WTC11 (cell line): ENCODE measurements at regions not wholly inside any gene's neighbourhood (a gene's known extent, or its start where the extent isn't known, plus 50 kb on each side); places are given as distances from the start of the nearest gene placed in this dataset.

ENCODE experiments used
- ATAC-seq: fragments of 200-7000 bp; cut with Tn5 transposase; 2 replicates; pipeline ENCODE4 v1.10.0; 2021; ENCODE audit warnings: mild to moderate bottlenecking, moderate library complexity
- CTCF ChIA-PET: fragments of 300-600 bp; sonication (Branson Sonifier 250); formaldehyde crosslinking; loops from one replicate; lab custom pipeline; 2021; ENCODE audit warnings: antibody characterized with exemption; lab: Charles Lee
- POLR2A ChIA-PET: fragments of 350-600 bp; sonication (Branson Sonifier 250); formaldehyde crosslinking; loops from one replicate; lab custom pipeline; 2021; ENCODE audit warnings: antibody characterized with exemption; lab: Charles Lee
- DNase-seq: peaks from one replicate; pipeline ENCODE4 v3.0.0; 2021; ENCODE audit warnings: low spot score
- H3K27ac Mint-ChIP-seq: 2 replicates; pipeline ENCODE4 v1.8.0; 2021; ENCODE audit warnings: mixed read lengths
- H3K27me3 Mint-ChIP-seq: 2 replicates; pipeline ENCODE4 v1.8.0; 2021; ENCODE audit warnings: low read depth, mild to moderate bottlenecking, moderate library complexity, mixed read lengths
- H3K36me3 Mint-ChIP-seq: 2 replicates; pipeline ENCODE4 v1.8.0; 2021; ENCODE audit warnings: mixed read lengths
- H3K4me1 Mint-ChIP-seq: 2 replicates; pipeline ENCODE4 v1.8.0; 2022; ENCODE audit warnings: mixed read lengths
- H3K4me3 Mint-ChIP-seq: 2 replicates; pipeline ENCODE4 v1.8.0; 2021; ENCODE audit warnings: mild to moderate bottlenecking, moderate library complexity, mixed read lengths
- H3K9me3 Mint-ChIP-seq: 2 replicates; pipeline ENCODE4 v1.8.0; 2021; ENCODE audit warnings: mixed read lengths
- ATF3 ChIP-seq: sonication (generic); formaldehyde crosslinking; conservative IDR thresholded peaks from 2 replicates; pipeline ENCODE4 v1.8.1; 2022; ENCODE audit warnings: mild to moderate bottlenecking, missing genetic modification reagents
- ATF6 ChIP-seq: sonication (generic); formaldehyde crosslinking; IDR thresholded peaks from 2 replicates; pipeline ENCODE4 v1.8.1; 2023; ENCODE audit warnings: mild to moderate bottlenecking, missing genetic modification reagents
- CREB1 ChIP-seq: sonication (generic); formaldehyde crosslinking; IDR thresholded peaks from 2 replicates; pipeline ENCODE4 v1.8.0; 2023; ENCODE audit warnings: mild to moderate bottlenecking, missing genetic modification reagents
- FOXJ3 ChIP-seq: sonication (generic); formaldehyde crosslinking; IDR thresholded peaks from 2 replicates; pipeline ENCODE4 v1.9.0; 2021; ENCODE audit warnings: missing genetic modification reagents, mild to moderate bottlenecking, borderline replicate concordance
- FOXP1 ChIP-seq: sonication (generic); formaldehyde crosslinking; IDR thresholded peaks from 2 replicates; pipeline ENCODE4 v1.8.0; 2022; ENCODE audit warnings: missing genetic modification reagents, mild to moderate bottlenecking, moderate library complexity, borderline replicate concordance
- JAZF1 ChIP-seq: fragments of 250-450 bp; sonication (Bioruptor Pico); IDR thresholded peaks from 2 replicates; pipeline ENCODE4 v1.9.0; 2021; ENCODE audit warnings: moderate library complexity, mild to moderate bottlenecking, inconsistent platforms
- JUN ChIP-seq: sonication (generic); formaldehyde crosslinking; IDR thresholded peaks from 2 replicates; pipeline ENCODE4 v1.8.0; 2023; ENCODE audit warnings: mild to moderate bottlenecking, missing genetic modification reagents
- NFATC4 ChIP-seq: fragments of 250-450 bp; sonication (Bioruptor Pico); IDR thresholded peaks from 2 replicates; pipeline ENCODE4 v1.9.0; 2021; ENCODE audit warnings: mild to moderate bottlenecking
- NFYB ChIP-seq: sonication (generic); formaldehyde crosslinking; conservative IDR thresholded peaks from 2 replicates; pipeline ENCODE4 v1.8.0; 2022; ENCODE audit warnings: low read depth, missing genetic modification reagents
- NR3C1 ChIP-seq: sonication (generic); formaldehyde crosslinking; conservative IDR thresholded peaks from 2 replicates; pipeline ENCODE4 v1.8.1; 2023; ENCODE audit warnings: low read depth, mild to moderate bottlenecking, missing genetic modification reagents
- STAT6 ChIP-seq: sonication (generic); formaldehyde crosslinking; conservative IDR thresholded peaks from 2 replicates; pipeline ENCODE4 v1.8.1; 2023; ENCODE audit warnings: mild to moderate bottlenecking, low read depth, missing genetic modification reagents, moderate library complexity
- TEAD4 ChIP-seq: sonication (generic); formaldehyde crosslinking; IDR thresholded peaks from 2 replicates; pipeline ENCODE4 v1.8.0; 2022; ENCODE audit warnings: mild to moderate bottlenecking, missing genetic modification reagents
- ZMAT4 ChIP-seq: fragments of 250-450 bp; sonication (Bioruptor Pico); IDR thresholded peaks from 2 replicates; pipeline ENCODE4 v1.9.0; 2021; ENCODE audit warnings: mild to moderate bottlenecking
- ZNF219 ChIP-seq: sonication (generic); formaldehyde crosslinking; IDR thresholded peaks from 2 replicates; pipeline ENCODE4 v1.8.0; 2023; ENCODE audit warnings: missing genetic modification reagents, mild to moderate bottlenecking, borderline replicate concordance
- ZNF232 ChIP-seq: sonication (generic); formaldehyde crosslinking; IDR thresholded peaks from 2 replicates; pipeline ENCODE4 v1.8.0; 2022; ENCODE audit warnings: mild to moderate bottlenecking, missing genetic modification reagents
- ZNF281 ChIP-seq: sonication (generic); formaldehyde crosslinking; IDR thresholded peaks from 2 replicates; pipeline ENCODE4 v1.8.0; 2023; ENCODE audit warnings: mild to moderate bottlenecking, missing genetic modification reagents
- ZNF416 ChIP-seq: fragments of 250-450 bp; sonication (Bioruptor Pico); IDR thresholded peaks from 2 replicates; pipeline ENCODE4 v1.9.0; 2021; ENCODE audit warnings: mild to moderate bottlenecking, inconsistent platforms
- TF ChIP-seq, protein P1 (sequence below): fragments of 250-450 bp; sonication (Bioruptor Pico); conservative IDR thresholded peaks from 2 replicates; pipeline ENCODE4 v1.9.0; 2021; ENCODE audit warnings: mild to moderate bottlenecking
- TF ChIP-seq, protein P2 (sequence below): sonication (generic); formaldehyde crosslinking; IDR thresholded peaks from 2 replicates; pipeline ENCODE4 v1.8.1; 2023; ENCODE audit warnings: mild to moderate bottlenecking, missing genetic modification reagents
- TF ChIP-seq, protein P3 (sequence below): sonication (generic); formaldehyde crosslinking; IDR thresholded peaks from 2 replicates; pipeline ENCODE4 v1.8.1; 2023; ENCODE audit warnings: mild to moderate bottlenecking, missing genetic modification reagents, moderate library complexity

DNA sequence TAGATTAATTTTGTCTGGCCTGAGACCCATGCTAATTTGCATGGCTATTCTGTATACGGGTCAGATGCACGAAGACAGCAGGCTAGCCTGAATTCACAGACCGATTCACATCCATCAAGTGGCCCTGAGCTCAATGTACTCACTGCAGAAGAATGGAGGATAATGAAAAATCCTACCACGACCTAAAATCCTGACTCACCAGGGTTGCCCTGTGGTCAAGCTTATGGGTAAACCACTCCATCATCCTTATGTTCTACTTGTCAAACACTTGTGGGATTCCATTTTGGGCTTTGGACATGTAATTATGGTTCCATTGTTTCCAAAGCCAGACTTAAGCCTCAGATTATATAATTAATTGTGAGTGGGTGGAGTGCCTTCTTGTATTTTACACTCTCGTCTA, 110.4 kb upstream of the ZNF438 start (continued):
- TF ChIP-seq, protein P1, sequence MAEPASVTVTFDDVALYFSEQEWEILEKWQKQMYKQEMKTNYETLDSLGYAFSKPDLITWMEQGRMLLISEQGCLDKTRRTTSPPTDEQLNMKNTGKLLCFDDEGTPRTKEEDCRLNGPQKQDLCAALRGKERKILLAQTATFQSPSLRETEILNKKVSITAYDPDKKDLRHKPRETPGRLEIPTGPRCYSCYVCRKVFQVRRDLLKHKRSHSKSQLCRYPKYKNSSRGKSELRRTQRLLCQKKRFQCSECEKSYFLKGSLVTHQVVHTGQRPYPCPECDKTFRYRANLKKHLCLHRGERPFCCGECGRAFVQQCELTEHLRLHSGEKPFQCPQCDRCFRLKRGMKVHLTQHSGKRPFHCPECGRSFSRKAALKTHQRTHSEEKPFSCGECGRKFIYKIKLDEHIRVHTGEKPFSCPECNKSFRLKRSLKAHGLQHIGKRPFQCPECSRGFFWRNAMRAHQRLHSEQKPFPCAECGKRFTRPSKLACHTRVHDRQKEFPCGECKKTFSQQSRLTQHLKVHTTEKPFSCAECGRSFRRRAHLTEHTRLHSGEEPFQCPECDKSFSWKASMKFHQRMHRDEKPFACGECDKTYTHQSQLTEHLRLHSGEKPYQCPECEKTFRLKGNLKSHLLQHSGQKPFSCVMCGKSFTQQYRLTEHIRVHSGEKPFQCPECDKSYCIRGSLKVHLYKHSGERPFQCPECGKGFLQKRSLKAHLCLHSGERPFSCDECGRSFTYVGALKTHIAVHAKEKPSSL: no peak
- TF ChIP-seq NFATC4 (CRISPR knock-in tag) (no peak), NFYB (CRISPR knock-in tag) (no peak), STAT6 (no peak), ATF6 (no peak), JAZF1 (CRISPR knock-in tag) (no peak), ZNF416 (CRISPR knock-in tag) (no peak), ATF3 (CRISPR knock-in tag) (no peak), ZNF232 (CRISPR knock-in tag) (no peak), NR3C1 (CRISPR knock-in tag) (no peak), CREB1 (no peak), TEAD4 (CRISPR knock-in tag) (no peak)
- TF ChIP-seq, protein P2, sequence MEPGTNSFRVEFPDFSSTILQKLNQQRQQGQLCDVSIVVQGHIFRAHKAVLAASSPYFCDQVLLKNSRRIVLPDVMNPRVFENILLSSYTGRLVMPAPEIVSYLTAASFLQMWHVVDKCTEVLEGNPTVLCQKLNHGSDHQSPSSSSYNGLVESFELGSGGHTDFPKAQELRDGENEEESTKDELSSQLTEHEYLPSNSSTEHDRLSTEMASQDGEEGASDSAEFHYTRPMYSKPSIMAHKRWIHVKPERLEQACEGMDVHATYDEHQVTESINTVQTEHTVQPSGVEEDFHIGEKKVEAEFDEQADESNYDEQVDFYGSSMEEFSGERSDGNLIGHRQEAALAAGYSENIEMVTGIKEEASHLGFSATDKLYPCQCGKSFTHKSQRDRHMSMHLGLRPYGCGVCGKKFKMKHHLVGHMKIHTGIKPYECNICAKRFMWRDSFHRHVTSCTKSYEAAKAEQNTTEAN (CRISPR knock-in tag): no peak

GRCh38 chr10:31143331-31143935, 111.8 kb upstream of the ZNF438 start:
- CTCF ChIA-PET: interaction anchor here (0.7 kb wide), 1 partner anchor 456 kb away, joined by 3 read pairs; no protein-coding TSS in a partner anchor
- ATAC-seq: no peak
- H3K9me3 Mint-ChIP-seq: peaks cover 1% of the 10 kb centered on the region; the same call in 1 of the 2 replicates
- no peak for DNase-seq
- no peak overlapping the region for H3K4me3 Mint-ChIP-seq
- no peak overlapping the region for H3K27ac Mint-ChIP-seq
- H3K4me1 Mint-ChIP-seq: peaks cover 19% of the 10 kb centered on the region
- POLR2A ChIA-PET: no interaction called here
- no peaks in the 10 kb centered on the region; the same call in 1 of the 2 replicates for H3K27me3 Mint-ChIP-seq
- H3K36me3 Mint-ChIP-seq: no peaks in the 10 kb centered on the region
- TF ChIP-seq FOXP1 (no peak), ZNF281 (no peak), ZMAT4 (no peak), FOXJ3 (CRISPR knock-in tag) (no peak), JUN (CRISPR knock-in tag) (no peak), ZNF219 (no peak)
- TF ChIP-seq, protein P1: no peak
- TF ChIP-seq, protein P3, sequence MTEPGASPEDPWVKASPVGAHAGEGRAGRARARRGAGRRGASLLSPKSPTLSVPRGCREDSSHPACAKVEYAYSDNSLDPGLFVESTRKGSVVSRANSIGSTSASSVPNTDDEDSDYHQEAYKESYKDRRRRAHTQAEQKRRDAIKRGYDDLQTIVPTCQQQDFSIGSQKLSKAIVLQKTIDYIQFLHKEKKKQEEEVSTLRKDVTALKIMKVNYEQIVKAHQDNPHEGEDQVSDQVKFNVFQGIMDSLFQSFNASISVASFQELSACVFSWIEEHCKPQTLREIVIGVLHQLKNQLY: no peak
